Heart left ventricle (tissue), 16 donors: ENCODE measurements at regions not wholly inside any gene's neighbourhood (a gene's known extent, or its start where the extent isn't known, plus 50 kb on each side); places are given as distances from the start of the nearest gene placed in this dataset.

Experiments
- ATAC-seq, 4 donors: fragments of 200-7000 bp; cut with Tn5 transposase; one replicate each; pipeline ENCODE4 v1.9.1; 2020 to 2022; ENCODE audit warnings: moderate library complexity in 4 of 4, mild to moderate bottlenecking in 3 of 4, moderate number of reproducible peaks in 1 of 4
- DNase-seq, 5 donors: peaks; one replicate each; pipeline ENCODE4 v3.0.0-alpha.2; 2020
- H3K27ac ChIP-seq, 12 donors: fragments of 200-600 bp; sonication (generic) in 4 of 12; one replicate each; pipeline versions ENCODE4 v1.5.0 to v1.8.0; 2016 to 2022; ENCODE audit warnings: mild to moderate bottlenecking in 2 of 12
- H3K27me3 ChIP-seq, 9 donors: fragments of 200-600 bp; sonication (generic) in 2 of 9; one replicate each; pipeline versions ENCODE4 v1.5.1 to v1.8.0; 2016 to 2022; ENCODE audit warnings: mild to moderate bottlenecking in 3 of 9
- H3K36me3 ChIP-seq, 9 donors: fragments of 200-600 bp; sonication (generic) in 2 of 9; one replicate each; pipeline versions ENCODE4 v1.5.0 to v1.8.0; 2018 to 2022; ENCODE audit warnings: mild to moderate bottlenecking in 2 of 9
- H3K4me1 ChIP-seq, 12 donors: fragments of 200-600 bp; sonication (generic) in 4 of 12; one replicate each; pipeline versions ENCODE4 v1.5.0 to v1.8.0; 2016 to 2022; ENCODE audit warnings: mild to moderate bottlenecking in 3 of 12
- H3K4me3 ChIP-seq, 12 donors: fragments of 200-600 bp; sonication (generic) in 4 of 12; one replicate each; pipeline versions ENCODE4 v1.5.0 to v1.8.0; 2017 to 2022; ENCODE audit warnings: mild to moderate bottlenecking in 9 of 12, moderate library complexity in 4 of 12
- H3K9me3 ChIP-seq, 12 donors: fragments of 200-600 bp; sonication (generic) in 4 of 12; one replicate each; pipeline versions ENCODE4 v1.5.0 to v1.8.0; 2016 to 2022; ENCODE audit warnings: mild to moderate bottlenecking in 1 of 12
- POLR2A ChIP-seq, 2 donors: fragments of 450-650 bp; IDR thresholded peaks; one replicate each; pipeline ENCODE4 v1.6.1; 2017; ENCODE audit warnings: antibody characterized with exemption in 2 of 2, mild to moderate bottlenecking in 2 of 2, moderate library complexity in 2 of 2
- WGBS, 4 donors: extraction: QIAGEN DNeasy Blood & Tissue Kit in 2 of 4; methylation state at CpG; one replicate each; pipeline versions ENCODE4 v1.1.5 to v1.1.7; 2013 to 2018; 5-methylcytosine and 5-hydroxymethylcytosine counted together
- intact Hi-C, 10 donors: fragments of 100-400 bp; cut with DNase I; formaldehyde crosslinking; loops; one replicate each; pipeline versions ENCODE4 v1.11.1 to v1.14.2; 2022
- TF ChIP-seq, protein P1 (sequence below), 12 donors: fragments of 200-600 bp; sonication (generic) in 4 of 12; IDR thresholded peaks; one replicate each; pipeline versions ENCODE4 v1.5.0 to v1.8.0; 2018 to 2022; ENCODE audit warnings: antibody characterized with exemption in 12 of 12, mild to moderate bottlenecking in 5 of 12
- donor health status: ischemic (EF 13 %, LVEDD 7.1; RV severe dilation, severe dysfunction).
- donor health status: healthy with polysubstance abuse.
- donor health status: DM: no; HTN: yes; CAD: no.
- donor health status: DM: no; HTN: no; CAD: no.
- donor health status: ischemic (EF 25% LVEDD 6.9; RV normal size, moderate dysfunction).
- donor health status: ischemic (EF 25% LVEDD 5.7; RV mildly dilated, moderate dysfunction).
- donor health status: healthy.
- donor health status: DM: yes; HTN: yes; CAD: no.
- donor health status: ischemic (EF 35%, LVEDD 5.7; RV mildly dilated, moderate dysfunction).
- donor health status: nonischemic (EF 11% LVEDD 7.7; RV severe dilation, severe dysfunction).
- donor health status: DM: yes; HTN: yes; CAD: no.
- donor health status: PGD.
- donor health status: ischemic (EF 29% LVEDD 5.4; RV normal size, mild dysfunction).
- donor health status: nonischemic (EF 23%, LVEDD 6.1; RV moderate dilation, normal function).

GRCh38 chr3:30083315-30083714 lies 523.1 kb upstream of the TGFBR2 start:
- no peak for TF ChIP-seq POLR2A (IDR thresholded peaks at IDR 0.05)
- TF ChIP-seq, protein P1, sequence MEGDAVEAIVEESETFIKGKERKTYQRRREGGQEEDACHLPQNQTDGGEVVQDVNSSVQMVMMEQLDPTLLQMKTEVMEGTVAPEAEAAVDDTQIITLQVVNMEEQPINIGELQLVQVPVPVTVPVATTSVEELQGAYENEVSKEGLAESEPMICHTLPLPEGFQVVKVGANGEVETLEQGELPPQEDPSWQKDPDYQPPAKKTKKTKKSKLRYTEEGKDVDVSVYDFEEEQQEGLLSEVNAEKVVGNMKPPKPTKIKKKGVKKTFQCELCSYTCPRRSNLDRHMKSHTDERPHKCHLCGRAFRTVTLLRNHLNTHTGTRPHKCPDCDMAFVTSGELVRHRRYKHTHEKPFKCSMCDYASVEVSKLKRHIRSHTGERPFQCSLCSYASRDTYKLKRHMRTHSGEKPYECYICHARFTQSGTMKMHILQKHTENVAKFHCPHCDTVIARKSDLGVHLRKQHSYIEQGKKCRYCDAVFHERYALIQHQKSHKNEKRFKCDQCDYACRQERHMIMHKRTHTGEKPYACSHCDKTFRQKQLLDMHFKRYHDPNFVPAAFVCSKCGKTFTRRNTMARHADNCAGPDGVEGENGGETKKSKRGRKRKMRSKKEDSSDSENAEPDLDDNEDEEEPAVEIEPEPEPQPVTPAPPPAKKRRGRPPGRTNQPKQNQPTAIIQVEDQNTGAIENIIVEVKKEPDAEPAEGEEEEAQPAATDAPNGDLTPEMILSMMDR (IDR thresholded peaks at IDR 0.05) = no peak
- H3K27me3 ChIP-seq = no peaks in the 10 kb centered on the region
- DNase-seq (no peak), ATAC-seq (no peak)
- 89 to 91% (median 90%) methylated on average over 4 of the region's 4 CpGs for WGBS, 4 donors
- intact Hi-C loops = no loop called here
- no peak overlapping the region for H3K27ac ChIP-seq
- no peaks in the 10 kb centered on the region for H3K36me3 ChIP-seq
- H3K4me3 ChIP-seq = no peak overlapping the region
- no peaks in the 10 kb centered on the region for H3K4me1 ChIP-seq
- no peaks in the 10 kb centered on the region for H3K9me3 ChIP-seq

- no peaks in the 10 kb centered on the region for H3K36me3 ChIP-seq
- intact Hi-C loops = no loop called here
- 92 to 95% (median 93%) methylated on average over 5 of the region's 5 CpGs for WGBS, 4 donors
These were observed 522.1 kb upstream of the TGFBR2 start for GRCh38 chr3:30084316-30084715.

GRCh38 chr3:30084971-30085403 lies 521.4 kb upstream of the TGFBR2 start:
- Histone ChIP-seq H3K36me3 (no peaks in the 10 kb centered on the region), H3K27ac (no peak overlapping the region), H3K9me3 (no peaks in the 10 kb centered on the region), H3K4me1 (no peaks in the 10 kb centered on the region), H3K27me3 (no peaks in the 10 kb centered on the region), H3K4me3 (no peak overlapping the region)
- intact Hi-C loops = no loop called here
- TF ChIP-seq, protein P1 (IDR thresholded peaks at IDR 0.05) = no peak
- TF ChIP-seq POLR2A (IDR thresholded peaks at IDR 0.05) = no peak
- 86 to 93% (median 90%) methylated on average over 3 of the region's 3 CpGs for WGBS, 4 donors
- DNase-seq (no peak), ATAC-seq (no peak)

More at GRCh38 chr3:30084316-30084715, 522.1 kb upstream of the TGFBR2 start:
- Histone ChIP-seq H3K9me3 (no peaks in the 10 kb centered on the region), H3K27ac (no peak overlapping the region), H3K4me1 (no peaks in the 10 kb centered on the region), H3K27me3 (no peaks in the 10 kb centered on the region), H3K4me3 (no peak overlapping the region)
- TF ChIP-seq, protein P1 (IDR thresholded peaks at IDR 0.05) = no peak
- no peak for TF ChIP-seq POLR2A (IDR thresholded peaks at IDR 0.05)
- ATAC-seq = no peak
- no peak for DNase-seq

DNA sequence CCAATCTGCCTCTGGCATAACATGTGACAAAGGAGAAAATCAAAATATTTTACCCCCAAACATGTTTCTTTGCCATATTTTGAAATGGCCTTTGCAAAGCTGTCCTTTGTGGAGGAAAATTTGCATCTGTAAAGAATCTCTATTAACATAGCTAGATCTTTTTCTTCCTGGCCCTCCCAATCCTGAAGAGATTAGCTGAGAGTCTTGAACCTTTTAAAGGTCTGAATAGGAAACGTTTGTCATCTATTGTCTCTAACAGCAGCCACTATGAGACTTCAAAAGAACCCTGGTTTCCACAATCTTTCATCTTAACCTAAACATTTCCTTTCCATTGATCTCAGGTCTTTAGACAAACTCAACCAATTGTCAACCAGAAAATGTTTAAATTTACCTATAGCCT lies 520.9 kb upstream of the TGFBR2 start:
- Histone ChIP-seq H3K4me3 (no peak overlapping the region), H3K36me3 (no peaks in the 10 kb centered on the region), H3K27ac (no peak overlapping the region), H3K27me3 (no peaks in the 10 kb centered on the region), H3K9me3 (no peaks in the 10 kb centered on the region), H3K4me1 (no peaks in the 10 kb centered on the region)
- TF ChIP-seq, protein P1 (IDR thresholded peaks at IDR 0.05) = no peak
- TF ChIP-seq POLR2A (IDR thresholded peaks at IDR 0.05) = no peak
- DNase-seq (no peak), ATAC-seq (no peak)
- intact Hi-C loops = no loop called here
- 43 to 54% (median 47%) methylated on average over 1 of the region's 1 CpG for WGBS, 4 donors
